H9 (cell line): ENCODE measurements at regions not wholly inside any gene's neighbourhood (a gene's known extent, or its start where the extent isn't known, plus 50 kb on each side); places are given as distances from the start of the nearest gene placed in this dataset.

ENCODE experiments used
- DNase-seq: peaks from one replicate; pipeline ENCODE4 v3.0.0-alpha.2; 2017
- H2AFZ ChIP-seq: one replicate; pipeline ENCODE4 v1.6.1; 2013; ENCODE audit warnings: mild to moderate bottlenecking, low read length, control low read depth, moderate library complexity
- H2AK5ac ChIP-seq: 2 replicates; pipeline ENCODE4 v1.6.1; 2013; ENCODE audit warnings: low read length, control low read depth, mixed read lengths; ENCODE audit not compliant: insufficient read length
- H2BK120ac ChIP-seq: one replicate; pipeline ENCODE4 v1.6.1; 2013; ENCODE audit warnings: low read depth, mild to moderate bottlenecking, low read length, control low read depth, inconsistent platforms; ENCODE audit not compliant: poor library complexity, severe bottlenecking
- H2BK12ac ChIP-seq: 2 replicates; pipeline ENCODE4 v1.6.1; 2013; ENCODE audit warnings: low read length, control low read depth, mixed read lengths, low read depth; ENCODE audit not compliant: insufficient read length
- H2BK15ac ChIP-seq: 2 replicates; pipeline ENCODE4 v1.6.1; 2013; ENCODE audit warnings: low read depth, low read length, control low read depth
- H2BK20ac ChIP-seq: one replicate; pipeline ENCODE4 v1.6.1; 2013; ENCODE audit warnings: low read depth, mild to moderate bottlenecking, low read length, control low read depth, inconsistent platforms; ENCODE audit not compliant: poor library complexity, severe bottlenecking
- H2BK5ac ChIP-seq: 2 replicates; pipeline ENCODE4 v1.6.1; 2013; ENCODE audit warnings: low read length, control low read depth, mixed read lengths; ENCODE audit not compliant: insufficient read length
- H3K14ac ChIP-seq: 2 replicates; pipeline ENCODE4 v1.6.1; 2013; ENCODE audit warnings: low read length, control low read depth; ENCODE audit not compliant: insufficient read depth
- H3K18ac ChIP-seq: 2 replicates; pipeline ENCODE4 v1.6.1; 2013; ENCODE audit warnings: low read depth, mild to moderate bottlenecking, mixed read lengths, low read length, control low read depth; ENCODE audit not compliant: insufficient read length
- H3K23ac ChIP-seq: 2 replicates; pipeline ENCODE4 v1.6.1; 2013; ENCODE audit warnings: low read length, control low read depth, mixed read lengths, low read depth; ENCODE audit not compliant: insufficient read length
- H3K23me2 ChIP-seq: 2 replicates; pipeline ENCODE4 v1.6.1; 2013; ENCODE audit warnings: low read depth, mild to moderate bottlenecking, mixed read lengths, low read length, control low read depth; ENCODE audit not compliant: insufficient read length, poor library complexity, severe bottlenecking
- H3K27ac ChIP-seq: 2 replicates; pipeline ENCODE4 v1.5.1; 2013; ENCODE audit warnings: low read length, control low read depth, mixed read lengths, low read depth; ENCODE audit not compliant: insufficient read length
- H3K27me3 ChIP-seq: 2 replicates; pipeline ENCODE4 v1.6.1; 2013; ENCODE audit warnings: low read length, control low read depth, inconsistent platforms; ENCODE audit not compliant: insufficient read depth
- H3K4ac ChIP-seq: 2 replicates; pipeline ENCODE4 v1.6.1; 2013; ENCODE audit warnings: low read depth, mild to moderate bottlenecking, control low read depth, inconsistent platforms, low read length, moderate library complexity
- H3K4me1 ChIP-seq: 2 replicates; pipeline ENCODE4 v1.6.1; 2013; ENCODE audit warnings: low read length, control low read depth, inconsistent platforms; ENCODE audit not compliant: insufficient read depth
- H3K4me2 ChIP-seq: 2 replicates; pipeline ENCODE4 v1.6.1; 2013; ENCODE audit warnings: low read length, control low read depth, mixed read lengths; ENCODE audit not compliant: insufficient read length, insufficient read depth
- H3K56ac ChIP-seq: 2 replicates; pipeline ENCODE4 v1.6.1; 2013; ENCODE audit warnings: low read depth, mild to moderate bottlenecking, mixed read lengths, low read length, control low read depth; ENCODE audit not compliant: insufficient read length
- H3K79me1 ChIP-seq: 2 replicates; pipeline ENCODE4 v1.6.1; 2013; ENCODE audit warnings: low read depth, mild to moderate bottlenecking, moderate library complexity, low read length, control low read depth, inconsistent platforms; ENCODE audit not compliant: insufficient read depth, poor library complexity, severe bottlenecking
- H3K79me2 ChIP-seq: 2 replicates; pipeline ENCODE4 v1.6.1; 2013; ENCODE audit warnings: low read length, control low read depth, inconsistent platforms; ENCODE audit not compliant: insufficient read depth
- H3K9ac ChIP-seq: 2 replicates; pipeline ENCODE4 v1.6.1; 2013; ENCODE audit warnings: low read length, control low read depth, mixed read lengths; ENCODE audit not compliant: insufficient read length; ENCODE audit errors: extremely low read depth
- H3K9me3 ChIP-seq: one replicate; pipeline ENCODE4 v1.6.1; 2013; ENCODE audit warnings: low read depth, low read length, inconsistent platforms; ENCODE audit not compliant: control insufficient read depth
- H3T11ph ChIP-seq: one replicate; pipeline ENCODE4 v1.6.1; 2013; ENCODE audit warnings: mild to moderate bottlenecking, low read length, control low read depth, inconsistent platforms
- H4K20me1 ChIP-seq: one replicate; pipeline ENCODE4 v1.6.1; 2013; ENCODE audit not compliant: control insufficient read depth, insufficient read length, insufficient read depth
- H4K5ac ChIP-seq: 2 replicates; pipeline ENCODE4 v1.6.1; 2013; ENCODE audit warnings: low read depth, mild to moderate bottlenecking, mixed read lengths, low read length, control low read depth; ENCODE audit not compliant: insufficient read length
- H4K8ac ChIP-seq: replicated peaks from 2 replicates; pipeline ENCODE4 v1.6.1; 2013; ENCODE audit warnings: low read length, control low read depth, mixed read lengths, low read depth; ENCODE audit not compliant: insufficient read length
- H4K91ac ChIP-seq: 2 replicates; pipeline ENCODE4 v1.6.1; 2013; ENCODE audit warnings: low read depth, mild to moderate bottlenecking, moderate library complexity, mixed read lengths, low read length, control low read depth; ENCODE audit not compliant: insufficient read length
- H3K27ac Mint-ChIP-seq, 3 experiments: 2 replicates in 2 of 3; 3 replicates in 1 of 3; pipeline ENCODE4 v1.8.0; 2020 to 2021; ENCODE audit warnings: mixed read lengths in 3 of 3, mild to moderate bottlenecking in 1 of 3, moderate library complexity in 1 of 3
- H3K27me3 Mint-ChIP-seq: 2 replicates; pipeline ENCODE4 v1.8.0; 2021; ENCODE audit warnings: low read depth, mild to moderate bottlenecking, moderate library complexity, mixed read lengths
- H3K36me3 Mint-ChIP-seq, 3 experiments: 2 replicates in 2 of 3; 3 replicates in 1 of 3; pipeline ENCODE4 v1.8.0; 2020 to 2021; ENCODE audit warnings: low read depth in 3 of 3, mixed read lengths in 3 of 3; ENCODE audit not compliant: insufficient read depth in 1 of 3
- H3K4me1 Mint-ChIP-seq, 2 experiments: 2 replicates each; pipeline ENCODE4 v1.8.0; 2020; ENCODE audit warnings: mixed read lengths in 2 of 2
- H3K4me3 Mint-ChIP-seq, 2 experiments: 2 replicates in 1 of 2; 3 replicates in 1 of 2; pipeline ENCODE4 v1.8.0; 2020 to 2021; ENCODE audit warnings: mild to moderate bottlenecking in 2 of 2, mixed read lengths in 2 of 2, moderate library complexity in 1 of 2
- H3K9me3 Mint-ChIP-seq, 2 experiments: 2 replicates in 1 of 2; 3 replicates in 1 of 2; pipeline ENCODE4 v1.8.0; 2020; ENCODE audit warnings: mild to moderate bottlenecking in 2 of 2, mixed read lengths in 2 of 2, moderate library complexity in 1 of 2
- WGBS: extraction: QIAGEN DNeasy Blood & Tissue Kit; methylation state at CpG from one replicate; pipeline ENCODE4 v1.1.7; 2013; ENCODE audit warnings: missing lambda C conversion rate, low lambda C conversion rate, mixed read lengths; ENCODE audit not compliant: insufficient read length; ENCODE audit errors: extremely low coverage; 5-methylcytosine and 5-hydroxymethylcytosine counted together
- TF ChIP-seq, protein P1 (sequence below): fragments of 200-600 bp; sonication (generic); conservative IDR thresholded peaks from 3 replicates; pipeline ENCODE4 v1.8.0; 2021; ENCODE audit warnings: antibody characterized with exemption, mild to moderate bottlenecking

GRCh38 chr9:90458485-90458884, 184.1 kb downstream of the DIRAS2 start:
- H3K9me3 Mint-ChIP-seq: peaks cover 0 to 6% of the 10 kb centered on the region in 2 experiments; a peak in 3 of 5 replicates
- H3K23ac ChIP-seq: no peak overlapping the region
- H3K4me1 ChIP-seq: no peaks in the 10 kb centered on the region; the same call in 1 of the 2 replicates
- H3K14ac ChIP-seq: no peak overlapping the region
- peak; percentile 64 for DNase-seq
- H4K20me1 ChIP-seq: no peaks in the 10 kb centered on the region
- no peak overlapping the region for H4K5ac ChIP-seq
- H3K56ac ChIP-seq: no peak overlapping the region
- peaks cover 0 to 4% (median 3%) of the 10 kb centered on the region in 3 experiments; a peak in 3 of 7 replicates for H3K36me3 Mint-ChIP-seq
- H3K4me1 Mint-ChIP-seq: peaks cover 6 to 8% of the 10 kb centered on the region in 2 experiments
- no peaks in the 10 kb centered on the region for H3K79me1 ChIP-seq
- TF ChIP-seq, protein P1, sequence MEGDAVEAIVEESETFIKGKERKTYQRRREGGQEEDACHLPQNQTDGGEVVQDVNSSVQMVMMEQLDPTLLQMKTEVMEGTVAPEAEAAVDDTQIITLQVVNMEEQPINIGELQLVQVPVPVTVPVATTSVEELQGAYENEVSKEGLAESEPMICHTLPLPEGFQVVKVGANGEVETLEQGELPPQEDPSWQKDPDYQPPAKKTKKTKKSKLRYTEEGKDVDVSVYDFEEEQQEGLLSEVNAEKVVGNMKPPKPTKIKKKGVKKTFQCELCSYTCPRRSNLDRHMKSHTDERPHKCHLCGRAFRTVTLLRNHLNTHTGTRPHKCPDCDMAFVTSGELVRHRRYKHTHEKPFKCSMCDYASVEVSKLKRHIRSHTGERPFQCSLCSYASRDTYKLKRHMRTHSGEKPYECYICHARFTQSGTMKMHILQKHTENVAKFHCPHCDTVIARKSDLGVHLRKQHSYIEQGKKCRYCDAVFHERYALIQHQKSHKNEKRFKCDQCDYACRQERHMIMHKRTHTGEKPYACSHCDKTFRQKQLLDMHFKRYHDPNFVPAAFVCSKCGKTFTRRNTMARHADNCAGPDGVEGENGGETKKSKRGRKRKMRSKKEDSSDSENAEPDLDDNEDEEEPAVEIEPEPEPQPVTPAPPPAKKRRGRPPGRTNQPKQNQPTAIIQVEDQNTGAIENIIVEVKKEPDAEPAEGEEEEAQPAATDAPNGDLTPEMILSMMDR: peak; percentile 47; the same call in 2 of the 3 replicates
- H2BK12ac ChIP-seq: no peak overlapping the region
- H4K8ac ChIP-seq: no peak overlapping the region
- no peak overlapping the region for H3K9ac ChIP-seq
- H2AK5ac ChIP-seq: no peak overlapping the region
- H3K4me2 ChIP-seq: no peak overlapping the region
- no peak overlapping the region for H2BK20ac ChIP-seq
- H2AFZ ChIP-seq: no peak overlapping the region
- H3K9me3 ChIP-seq: no peaks in the 10 kb centered on the region
- no peak overlapping the region for H2BK15ac ChIP-seq
- H2BK5ac ChIP-seq: no peak overlapping the region
- no peak overlapping the region for H4K91ac ChIP-seq
- peaks cover 2% of the 10 kb centered on the region for H3K23me2 ChIP-seq
- H2BK120ac ChIP-seq: no peak overlapping the region
- H3K4ac ChIP-seq: no peak overlapping the region
- H3K18ac ChIP-seq: no peak overlapping the region
- no CpG with 5 or more reads among the region's 4 CpGs for WGBS
- H3K4me3 Mint-ChIP-seq: no peak overlapping the region
- no peaks in the 10 kb centered on the region for H3K79me2 ChIP-seq
- H3K27me3 Mint-ChIP-seq: peaks cover 3% of the 10 kb centered on the region; the same call in 1 of the 2 replicates
- no peaks in the 10 kb centered on the region for H3K27me3 ChIP-seq
- H3T11ph ChIP-seq: no peak overlapping the region
- H3K27ac ChIP-seq: no peak overlapping the region
- H3K27ac Mint-ChIP-seq: no peak overlapping the region
